Sigmoid colon (tissue), 4 donors: ENCODE measurements at regions not wholly inside any gene's neighbourhood (a gene's known extent, or its start where the extent isn't known, plus 50 kb on each side); places are given as distances from the start of the nearest gene placed in this dataset.

ENCODE experiments used
- CTCF ChIP-seq, 4 experiments: fragments of 450-650 bp in 3 of 4; fragments of 200-600 bp in 1 of 4; IDR thresholded peaks; one replicate each; pipeline ENCODE4 v1.5.1; 2016 to 2019; ENCODE audit warnings: antibody characterized with exemption in 4 of 4, mild to moderate bottlenecking in 3 of 4, moderate library complexity in 2 of 4
- EP300 ChIP-seq, 4 donors: sonication (generic); formaldehyde crosslinking; IDR thresholded peaks; one replicate each; pipeline ENCODE4 v1.6.1; 2017; ENCODE audit warnings: antibody characterized with exemption in 4 of 4
- POLR2A ChIP-seq, 2 donors: fragments of 450-650 bp; IDR thresholded peaks; one replicate each; pipeline ENCODE4 v1.6.1; 2016; ENCODE audit warnings: antibody characterized with exemption in 2 of 2, mild to moderate bottlenecking in 2 of 2, moderate library complexity in 2 of 2

GRCh38 chr5:57858905-57859304 is 376.3 kb upstream of the ACTBL2 start:
- TF ChIP-seq CTCF (IDR thresholded peaks at IDR 0.05) (no peak), POLR2A (IDR thresholded peaks at IDR 0.05) (no peak), EP300 (IDR thresholded peaks at IDR 0.05) (no peak)
